ENCODE measurements at regions not wholly inside any gene's neighbourhood (a gene's known extent, or its start where the extent isn't known, plus 50 kb on each side); places are given as distances from the start of the nearest gene placed in this dataset.

- Histone ChIP-seq H3K27me3 (ENCODE audit: control insufficient read depth, insufficient read depth, low read length) (no peaks in the 10 kb centered on the region), H3K27ac (ENCODE audit: low read length) (no peak overlapping the region)
- no peak for DNase-seq
Measured at GRCh38 chr11:134512571-134513538, 100.8 kb upstream of the B3GAT1 start.

DNA sequence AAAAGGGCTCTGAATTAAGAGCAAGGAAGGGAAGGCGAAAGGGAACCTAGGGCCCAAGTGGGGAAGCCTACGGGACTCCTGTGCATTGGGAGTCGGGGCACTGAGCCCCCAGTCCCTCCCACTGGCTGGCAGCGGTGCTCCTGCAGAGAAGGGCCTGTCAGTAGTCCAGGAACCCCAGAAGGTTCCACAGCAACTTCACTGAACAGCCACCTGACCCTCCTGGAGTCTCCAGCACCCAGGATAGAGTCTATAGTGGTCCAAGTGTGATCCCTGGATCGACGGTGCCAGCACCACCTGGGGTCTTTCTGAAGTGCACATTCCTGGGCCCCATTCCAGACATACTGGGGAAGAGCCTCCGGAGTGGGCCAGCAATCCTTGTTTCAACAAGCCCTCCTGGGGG is 100.0 kb upstream of the B3GAT1 start:
- DNase-seq: no peak
- Histone ChIP-seq H3K4me1 (ENCODE audit: control insufficient read depth, insufficient read depth, low read length) (peaks cover 13% of the 10 kb centered on the region), H3K27ac (ENCODE audit: low read length) (no peak overlapping the region), H3K27me3 (ENCODE audit: control insufficient read depth, insufficient read depth, low read length) (no peaks in the 10 kb centered on the region), H3K4me3 (ENCODE audit: low read length) (no peak overlapping the region), H3K36me3 (ENCODE audit: control insufficient read depth, insufficient read depth, low read length) (no peaks in the 10 kb centered on the region), H3K9me3 (ENCODE audit: control insufficient read depth, low read depth, low read length) (no peaks in the 10 kb centered on the region)
- WGBS (ENCODE audit: insufficient coverage, low lambda C conversion rate): no CpG with 5 or more reads among the region's 7 CpGs

More at GRCh38 chr11:134512571-134513538, 100.8 kb upstream of the B3GAT1 start:
- H3K4me3 ChIP-seq (ENCODE audit: low read length): no peak overlapping the region
- no peaks in the 10 kb centered on the region for H3K9me3 ChIP-seq (ENCODE audit: control insufficient read depth, low read depth, low read length)
- no peaks in the 10 kb centered on the region for H3K36me3 ChIP-seq (ENCODE audit: control insufficient read depth, insufficient read depth, low read length)
- H3K4me1 ChIP-seq (ENCODE audit: control insufficient read depth, insufficient read depth, low read length): peaks cover 13% of the 10 kb centered on the region
- WGBS (ENCODE audit: insufficient coverage, low lambda C conversion rate): 60% methylated on average over 1 of the region's 21 CpGs

- DNase-seq: no peak
- no peaks in the 10 kb centered on the region for H3K27me3 ChIP-seq (ENCODE audit: control insufficient read depth, insufficient read depth, low read length)
- WGBS (ENCODE audit: insufficient coverage, low lambda C conversion rate): no CpG with 5 or more reads among the region's 2 CpGs
Measured at GRCh38 chr11:134511255-134511654, 99.2 kb upstream of the B3GAT1 start.

DNA sequence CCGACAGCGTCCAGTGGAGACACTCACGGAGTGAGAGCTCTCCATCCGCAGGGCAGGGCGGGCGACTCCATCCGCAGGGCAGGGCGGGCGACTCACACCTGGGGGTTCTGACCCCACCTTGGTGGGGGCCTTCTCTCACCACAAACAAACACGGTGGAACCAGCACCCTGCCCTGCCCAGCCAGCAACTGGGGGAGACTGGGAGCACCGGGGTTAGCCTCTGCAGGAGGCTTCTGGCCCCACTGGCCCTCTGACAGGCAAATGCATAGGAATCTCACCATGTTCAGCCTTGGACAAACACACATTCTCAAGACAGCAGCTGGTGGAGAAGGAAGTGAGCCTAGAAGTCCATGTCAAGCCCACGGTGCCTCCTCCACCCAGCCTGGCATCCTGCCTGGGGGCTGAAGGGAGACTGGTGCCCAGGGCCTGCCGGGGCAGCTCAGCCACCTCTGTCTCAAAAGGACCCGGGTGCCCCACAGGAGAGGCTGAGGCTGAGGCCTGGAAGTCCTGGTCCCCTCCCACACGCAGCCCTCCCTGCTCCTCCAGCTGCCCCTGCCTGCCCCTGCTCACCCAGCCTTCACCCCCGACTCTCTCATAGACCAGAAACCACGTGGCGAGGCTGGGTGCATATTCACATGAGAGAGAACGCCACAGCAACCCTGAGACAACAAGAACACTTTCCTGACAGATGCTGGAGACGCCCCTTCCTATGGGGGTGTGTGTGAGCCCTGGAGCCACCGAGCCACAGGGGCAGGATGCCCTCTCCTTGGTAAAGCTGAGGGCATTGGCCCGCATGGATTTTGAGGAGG is 98.4 kb upstream of the B3GAT1 start:
- Histone ChIP-seq H3K36me3 (ENCODE audit: control insufficient read depth, insufficient read depth, low read length) (no peaks in the 10 kb centered on the region), H3K4me1 (ENCODE audit: control insufficient read depth, insufficient read depth, low read length) (peaks cover 4% of the 10 kb centered on the region), H3K9me3 (ENCODE audit: control insufficient read depth, low read depth, low read length) (no peaks in the 10 kb centered on the region), H3K4me3 (ENCODE audit: low read length) (no peak overlapping the region), H3K27me3 (ENCODE audit: control insufficient read depth, insufficient read depth, low read length) (no peaks in the 10 kb centered on the region), H3K27ac (ENCODE audit: low read length) (no peak overlapping the region)
- WGBS (ENCODE audit: insufficient coverage, low lambda C conversion rate): no CpG with 5 or more reads among the region's 22 CpGs
- DNase-seq: no peak

More at GRCh38 chr11:134511255-134511654, 99.2 kb upstream of the B3GAT1 start:
- Histone ChIP-seq H3K4me3 (ENCODE audit: low read length) (no peak overlapping the region), H3K36me3 (ENCODE audit: control insufficient read depth, insufficient read depth, low read length) (no peaks in the 10 kb centered on the region), H3K4me1 (ENCODE audit: control insufficient read depth, insufficient read depth, low read length) (peaks cover 12% of the 10 kb centered on the region), H3K27ac (ENCODE audit: low read length) (no peak overlapping the region), H3K9me3 (ENCODE audit: control insufficient read depth, low read depth, low read length) (no peaks in the 10 kb centered on the region)

DNA sequence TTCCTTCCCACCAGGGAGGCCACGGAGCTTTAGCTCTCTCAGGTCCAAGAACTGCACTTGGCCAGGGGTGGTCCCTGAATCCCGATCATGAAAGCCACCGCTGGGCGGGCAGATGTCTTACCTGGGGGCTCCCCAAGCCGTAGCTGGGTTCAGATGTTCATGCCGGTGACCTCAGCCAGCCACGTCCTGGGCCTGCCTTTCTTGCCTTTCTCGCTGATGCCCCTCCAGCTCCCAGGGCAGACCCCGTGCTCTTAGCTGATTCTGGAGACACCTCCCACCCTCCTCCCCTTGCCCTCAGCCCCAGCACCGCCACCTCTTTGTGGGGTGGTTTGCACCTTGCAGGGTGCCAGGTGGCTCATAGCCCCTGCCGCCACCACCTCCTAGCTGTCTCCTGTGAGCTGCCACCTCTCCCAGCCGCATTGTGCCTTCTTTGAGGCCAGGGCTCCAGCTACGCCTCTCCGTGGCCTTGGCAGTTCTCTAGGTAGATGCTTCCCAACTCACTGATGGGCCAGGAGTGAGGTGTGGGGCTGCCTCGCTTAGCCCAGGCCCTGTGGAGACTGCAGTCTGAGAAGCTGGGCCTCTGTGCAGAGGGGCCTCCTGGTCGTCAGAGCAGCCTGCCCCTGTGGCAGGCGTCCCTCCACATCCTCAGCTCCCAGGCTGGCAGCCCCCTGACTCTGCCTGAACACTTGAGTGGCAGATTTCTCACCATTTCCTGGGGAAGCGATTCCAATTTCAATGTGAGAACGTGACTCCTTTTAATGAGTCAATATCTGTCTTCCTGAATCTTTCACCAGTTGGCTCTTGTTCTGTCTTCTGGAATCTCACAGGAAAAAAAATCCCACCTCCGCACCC is 97.6 kb upstream of the B3GAT1 start:
- H3K27me3 ChIP-seq (ENCODE audit: control insufficient read depth, insufficient read depth, low read length): no peaks in the 10 kb centered on the region
- H3K4me1 ChIP-seq (ENCODE audit: control insufficient read depth, insufficient read depth, low read length): no peaks in the 10 kb centered on the region
- H3K27ac ChIP-seq (ENCODE audit: low read length): no peak overlapping the region
- no peak overlapping the region for H3K4me3 ChIP-seq (ENCODE audit: low read length)
- 100% methylated on average over 2 of the region's 20 CpGs for WGBS (ENCODE audit: insufficient coverage, low lambda C conversion rate)
- H3K36me3 ChIP-seq (ENCODE audit: control insufficient read depth, insufficient read depth, low read length): no peaks in the 10 kb centered on the region
- DNase-seq: no peak
- no peaks in the 10 kb centered on the region for H3K9me3 ChIP-seq (ENCODE audit: control insufficient read depth, low read depth, low read length)

DNA sequence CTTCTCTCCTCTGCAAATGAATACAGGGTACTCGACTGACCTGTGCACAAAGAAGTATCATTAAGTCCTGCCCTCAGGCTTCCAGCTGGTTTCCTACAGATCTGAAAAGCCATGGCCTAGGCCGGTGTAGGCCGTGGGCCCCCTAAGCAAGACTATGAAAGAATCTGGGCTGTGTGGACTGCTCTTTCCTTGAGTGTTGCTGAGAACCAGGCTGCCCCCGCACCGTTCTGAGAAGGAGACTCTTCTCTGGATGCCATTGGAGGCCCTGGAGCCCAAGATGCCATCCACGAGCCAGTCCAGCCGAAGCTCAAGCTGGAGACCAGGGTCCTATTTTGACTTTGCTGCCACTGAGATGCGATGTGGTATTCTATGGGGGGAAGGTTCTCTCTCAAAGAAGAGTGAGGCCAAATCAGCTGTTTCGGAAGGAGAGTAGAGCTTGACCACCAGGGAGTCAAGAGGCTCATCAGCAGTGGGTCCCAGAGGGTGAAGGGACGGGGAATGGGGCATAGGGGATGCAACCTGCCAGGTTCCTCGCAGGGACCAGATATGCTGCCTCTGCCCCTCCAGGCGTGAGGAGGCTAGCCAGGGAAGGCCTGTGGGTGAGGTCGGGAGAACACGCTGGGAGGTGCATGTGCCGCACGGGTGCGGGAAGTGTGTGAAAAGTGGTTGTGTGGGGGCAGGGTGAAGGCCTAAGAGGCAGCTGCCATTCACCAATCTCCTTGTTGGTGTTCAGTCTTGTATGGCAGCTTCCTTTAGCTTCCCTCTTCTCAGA is 96.4 kb upstream of the B3GAT1 start:
- no peak overlapping the region for H3K27ac ChIP-seq (ENCODE audit: low read length)
- 100% methylated on average over 1 of the region's 17 CpGs for WGBS (ENCODE audit: insufficient coverage, low lambda C conversion rate)
- H3K4me1 ChIP-seq (ENCODE audit: control insufficient read depth, insufficient read depth, low read length): no peaks in the 10 kb centered on the region
- no peaks in the 10 kb centered on the region for H3K36me3 ChIP-seq (ENCODE audit: control insufficient read depth, insufficient read depth, low read length)
- H3K27me3 ChIP-seq (ENCODE audit: control insufficient read depth, insufficient read depth, low read length): no peaks in the 10 kb centered on the region
- no peak for DNase-seq
- no peaks in the 10 kb centered on the region for H3K9me3 ChIP-seq (ENCODE audit: control insufficient read depth, low read depth, low read length)
- no peak overlapping the region for H3K4me3 ChIP-seq (ENCODE audit: low read length)

DNA sequence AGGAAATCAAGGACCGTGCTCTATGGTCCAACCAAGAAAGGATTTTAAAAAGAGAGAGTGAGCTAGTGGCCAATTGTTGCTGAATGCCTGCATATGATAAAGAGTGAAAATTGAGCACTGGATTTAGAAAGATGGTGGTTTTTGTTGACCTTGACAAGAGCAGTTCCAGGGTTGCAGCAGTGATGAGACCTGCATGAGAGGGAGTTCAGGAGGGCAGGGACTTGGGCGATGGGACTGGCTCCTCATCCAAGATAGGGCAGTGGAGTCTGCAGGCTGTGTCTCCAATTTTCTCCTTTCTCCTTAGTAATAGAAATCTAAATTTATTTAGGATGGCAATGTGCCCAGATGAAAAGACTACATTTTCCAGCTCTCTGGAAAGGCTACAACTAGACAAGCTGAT is 94.0 kb upstream of the B3GAT1 start:
- Histone ChIP-seq H3K9me3 (ENCODE audit: control insufficient read depth, low read depth, low read length) (no peaks in the 10 kb centered on the region), H3K4me1 (ENCODE audit: control insufficient read depth, insufficient read depth, low read length) (no peaks in the 10 kb centered on the region), H3K36me3 (ENCODE audit: control insufficient read depth, insufficient read depth, low read length) (no peaks in the 10 kb centered on the region), H3K27me3 (ENCODE audit: control insufficient read depth, insufficient read depth, low read length) (no peaks in the 10 kb centered on the region), H3K4me3 (ENCODE audit: low read length) (no peak overlapping the region), H3K27ac (ENCODE audit: low read length) (no peak overlapping the region)
- no CpG with 5 or more reads among the region's 2 CpGs for WGBS (ENCODE audit: insufficient coverage, low lambda C conversion rate)
- DNase-seq: no peak

- DNase-seq: no peak
- Histone ChIP-seq H3K27me3 (ENCODE audit: control insufficient read depth, insufficient read depth, low read length) (no peaks in the 10 kb centered on the region), H3K9me3 (ENCODE audit: control insufficient read depth, low read depth, low read length) (no peaks in the 10 kb centered on the region), H3K36me3 (ENCODE audit: control insufficient read depth, insufficient read depth, low read length) (no peaks in the 10 kb centered on the region), H3K4me3 (ENCODE audit: low read length) (no peak overlapping the region), H3K27ac (ENCODE audit: low read length) (no peak overlapping the region), H3K4me1 (ENCODE audit: control insufficient read depth, insufficient read depth, low read length) (no peaks in the 10 kb centered on the region)
- WGBS (ENCODE audit: insufficient coverage, low lambda C conversion rate): 100% methylated on average over 1 of the region's 3 CpGs
Measured at GRCh38 chr11:134505125-134505524, 93.1 kb upstream of the B3GAT1 start.

DNA sequence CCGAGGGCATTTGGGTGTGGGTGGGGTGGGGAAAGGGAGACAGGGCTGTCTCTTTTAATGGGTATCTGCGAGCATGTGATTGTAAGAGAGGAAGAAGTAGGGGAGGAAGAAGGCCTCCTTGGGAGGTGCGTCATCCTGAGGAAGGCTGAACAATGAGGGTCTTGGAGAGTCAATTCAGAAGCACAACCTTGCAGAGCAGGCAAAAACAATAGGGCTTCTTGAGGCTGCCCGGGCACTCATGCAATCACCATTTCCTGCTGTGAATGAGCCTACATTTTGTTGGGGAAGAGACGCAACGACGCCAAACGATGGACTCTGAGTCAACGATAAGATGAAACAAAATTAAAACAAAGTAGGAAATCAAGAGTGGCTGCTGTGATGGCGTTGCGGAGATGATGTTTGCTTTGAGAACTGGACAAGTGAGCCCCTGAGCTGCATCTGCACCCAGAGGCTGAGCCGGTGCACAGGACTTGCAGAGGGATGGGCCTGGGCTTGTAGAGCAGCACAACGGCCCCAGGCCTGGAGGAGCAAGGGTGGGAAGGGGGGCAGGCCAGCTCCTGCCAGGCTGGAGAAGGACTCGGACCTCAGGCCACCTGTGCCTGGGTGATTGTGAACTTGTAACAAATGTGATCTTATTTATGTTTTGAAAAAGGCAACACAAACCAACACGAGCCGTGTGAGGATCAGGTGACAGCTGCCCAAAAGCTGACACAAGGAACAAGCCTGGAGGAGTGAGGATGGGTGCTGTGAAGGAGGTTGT is 92.3 kb upstream of the B3GAT1 start:
- no peaks in the 10 kb centered on the region for H3K4me1 ChIP-seq (ENCODE audit: control insufficient read depth, insufficient read depth, low read length)
- no peak overlapping the region for H3K4me3 ChIP-seq (ENCODE audit: low read length)
- DNase-seq: no peak
- H3K27me3 ChIP-seq (ENCODE audit: control insufficient read depth, insufficient read depth, low read length): no peaks in the 10 kb centered on the region
- no peaks in the 10 kb centered on the region for H3K9me3 ChIP-seq (ENCODE audit: control insufficient read depth, low read depth, low read length)
- WGBS (ENCODE audit: insufficient coverage, low lambda C conversion rate): 67% methylated on average over 9 of the region's 16 CpGs
- no peaks in the 10 kb centered on the region for H3K36me3 ChIP-seq (ENCODE audit: control insufficient read depth, insufficient read depth, low read length)
- no peak overlapping the region for H3K27ac ChIP-seq (ENCODE audit: low read length)

Data from large intestine (tissue), 3 donors.